ENCODE measurements at regions not wholly inside any gene's neighbourhood (a gene's known extent, or its start where the extent isn't known, plus 50 kb on each side); places are given as distances from the start of the nearest gene placed in this dataset.
A peak's percentile ranks its signal among the peaks of the same experiment; 100 is the strongest.

- Mint-ChIP-seq H3K27ac (peak overlapping the region; percentile 1), H3K4me1 (peaks cover 10% of the 10 kb centered on the region), H3K9me3 (no peaks in the 10 kb centered on the region), H3K27me3 (peaks cover 2% of the 10 kb centered on the region), H3K4me3 (peak overlapping the region; percentile 0), H3K36me3 (ENCODE audit: low read depth) (no peaks in the 10 kb centered on the region)
- intact Hi-C loops (cut with micrococcal nuclease): no loop called here
- no peak for DNase-seq
- peak; percentile 60 for ATAC-seq (ENCODE audit: low read depth)
- POLR2A ChIA-PET: no interaction called here
- CTCF ChIA-PET: no interaction called here
- no peak for TF ChIP-seq CTCF (IDR thresholded peaks at IDR 0.05)
These were observed 102.4 kb upstream of the PJA2 start for GRCh38 chr5:109511980-109512734.

- ATAC-seq (ENCODE audit: low read depth): no peak
- Mint-ChIP-seq H3K4me3 (no peak overlapping the region), H3K27me3 (peaks cover 18% of the 10 kb centered on the region), H3K4me1 (peaks cover 4% of the 10 kb centered on the region), H3K36me3 (ENCODE audit: low read depth) (no peaks in the 10 kb centered on the region), H3K9me3 (no peaks in the 10 kb centered on the region), H3K27ac (no peak overlapping the region)
- CTCF ChIA-PET: no interaction called here
- no peak for TF ChIP-seq CTCF (IDR thresholded peaks at IDR 0.05)
- POLR2A ChIA-PET: no interaction called here
- no peak for DNase-seq
- intact Hi-C loops (cut with micrococcal nuclease): no loop called here
These were observed 96.8 kb upstream of the PJA2 start for GRCh38 chr5:109506556-109506955.

- DNase-seq (no peak), ATAC-seq (ENCODE audit: low read depth) (no peak)
- Mint-ChIP-seq H3K4me1 (no peaks in the 10 kb centered on the region), H3K4me3 (no peak overlapping the region), H3K9me3 (no peaks in the 10 kb centered on the region), H3K36me3 (ENCODE audit: low read depth) (no peaks in the 10 kb centered on the region), H3K27ac (no peak overlapping the region), H3K27me3 (peaks cover 10% of the 10 kb centered on the region)
- CTCF ChIA-PET: no interaction called here
- POLR2A ChIA-PET: no interaction called here
- intact Hi-C loops (cut with micrococcal nuclease): no loop called here
- TF ChIP-seq CTCF (IDR thresholded peaks at IDR 0.05): no peak
These were observed 86.3 kb upstream of the PJA2 start for GRCh38 chr5:109496112-109496511.

GRCh38 chr5:109487753-109488420 is 78.1 kb upstream of the PJA2 start:
- Mint-ChIP-seq H3K27me3 (peaks cover 13% of the 10 kb centered on the region), H3K27ac (no peak overlapping the region), H3K4me1 (peaks cover 7% of the 10 kb centered on the region), H3K36me3 (ENCODE audit: low read depth) (no peaks in the 10 kb centered on the region), H3K9me3 (no peaks in the 10 kb centered on the region), H3K4me3 (no peak overlapping the region)
- POLR2A ChIA-PET: no interaction called here
- TF ChIP-seq CTCF (IDR thresholded peaks at IDR 0.05): no peak
- CTCF ChIA-PET: no interaction called here
- intact Hi-C loops (cut with micrococcal nuclease): no loop called here
- no peak for DNase-seq
- no peak for ATAC-seq (ENCODE audit: low read depth)

- no peaks in the 10 kb centered on the region for H3K36me3 Mint-ChIP-seq (ENCODE audit: low read depth)
- no peak for DNase-seq
- intact Hi-C loops (cut with micrococcal nuclease): no loop called here
- no peak overlapping the region for H3K27ac Mint-ChIP-seq
- no peak for ATAC-seq (ENCODE audit: low read depth)
- H3K4me1 Mint-ChIP-seq: peaks cover 7% of the 10 kb centered on the region
- no peak overlapping the region for H3K4me3 Mint-ChIP-seq
- TF ChIP-seq CTCF (IDR thresholded peaks at IDR 0.05): no peak
- H3K27me3 Mint-ChIP-seq: peaks cover 10% of the 10 kb centered on the region
- H3K9me3 Mint-ChIP-seq: no peaks in the 10 kb centered on the region
- ChIA-PET CTCF (no interaction called here), POLR2A (interaction anchor here (0.6 kb wide), 1 partner anchor 1290 kb away, joined by 3 read pairs; no protein-coding TSS in a partner anchor)
These were observed 76.5 kb upstream of the PJA2 start for GRCh38 chr5:109486200-109486804.

Data from activated B cell treated with CpG ODN at 0.5 μM for 24 hours (primary cell).